ENCODE measurements at regions not wholly inside any gene's neighbourhood (a gene's known extent, or its start where the extent isn't known, plus 50 kb on each side); places are given as distances from the start of the nearest gene placed in this dataset.

DNA sequence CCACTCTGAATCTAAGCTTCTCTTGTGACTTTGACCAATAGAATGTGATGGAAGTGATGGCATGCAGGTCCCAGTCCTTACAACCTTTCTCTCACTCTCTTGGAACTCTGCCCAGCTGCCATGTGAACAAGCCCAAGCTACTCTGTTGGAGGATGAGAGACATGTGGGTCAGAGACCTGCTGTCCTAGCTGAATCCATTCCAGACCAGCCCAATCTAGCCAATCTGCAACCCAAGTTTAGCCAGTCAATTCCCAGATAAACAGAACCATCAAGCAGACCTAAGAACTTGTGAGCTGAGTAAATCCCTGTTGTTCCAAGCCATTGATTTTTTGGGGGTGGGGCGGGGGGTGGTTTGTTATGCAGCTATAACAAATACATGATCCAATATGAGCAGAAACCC is 69.2 kb upstream of the GRK3 start:
- dilution Hi-C loops (cut with MboI; ENCODE audit: extremely low pct_ligation_motif_present, low sequenced_read_pairs) = no loop called here
- FAIRE-seq = no peak
- CTCF ChIA-PET = interaction anchor here (0.7 to 1.6 kb wide), 3 partner anchors 49 to 278 kb away, joined by 3 to 4 read pairs (median 3); no protein-coding TSS in a partner anchor

DNA sequence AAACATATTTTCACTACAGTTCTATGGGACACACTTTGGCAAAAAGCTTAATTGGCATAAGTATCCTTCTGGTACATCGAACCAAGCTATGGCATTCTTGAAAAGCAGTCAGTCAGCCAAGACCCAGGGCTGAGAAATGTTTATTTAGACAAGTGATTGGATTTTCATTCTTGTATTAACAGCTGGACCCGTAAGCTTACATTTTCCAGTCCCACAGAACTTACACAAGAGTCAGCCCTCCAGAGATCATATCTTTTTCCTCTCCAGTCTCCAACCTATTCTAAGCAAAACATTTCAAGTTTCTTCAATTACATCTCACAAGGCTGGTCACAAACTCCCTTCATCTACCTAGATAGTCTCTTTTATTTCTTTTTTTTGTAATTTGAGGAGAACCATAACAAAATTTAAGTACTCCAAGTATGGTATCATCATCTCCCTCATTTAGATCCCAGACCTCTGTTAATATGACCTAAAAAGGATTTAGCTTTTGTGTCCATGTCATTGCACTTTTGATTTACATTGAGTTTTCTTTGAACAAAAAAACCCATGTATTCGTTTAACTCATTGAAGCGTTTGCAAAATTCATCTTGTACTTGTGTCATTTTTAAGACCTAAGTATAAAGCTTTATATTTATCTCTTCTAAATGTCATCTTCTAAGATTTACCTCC is 67.9 kb upstream of the GRK3 start:
- DNase-seq (ENCODE audit: low read depth, low spot score) = peak; percentile 18

More for the DNA sequence above, 69.2 kb upstream of the GRK3 start:
- H3K79me2 ChIP-seq (ENCODE audit: control insufficient read depth, insufficient read depth, low read length) = no peaks in the 10 kb centered on the region
- no peaks in the 10 kb centered on the region for H3K36me3 ChIP-seq (ENCODE audit: control insufficient read depth in 2 of 2, extremely low read depth in 1 of 2, insufficient read depth in 2 of 2, low read length in 2 of 2)
- POLR2A ChIA-PET = no interaction called here
- no peaks in the 10 kb centered on the region for H3K9me3 ChIP-seq (replicated peaks; ENCODE audit: control insufficient read depth, insufficient read depth, low read length)
- TF ChIP-seq, protein P1, sequence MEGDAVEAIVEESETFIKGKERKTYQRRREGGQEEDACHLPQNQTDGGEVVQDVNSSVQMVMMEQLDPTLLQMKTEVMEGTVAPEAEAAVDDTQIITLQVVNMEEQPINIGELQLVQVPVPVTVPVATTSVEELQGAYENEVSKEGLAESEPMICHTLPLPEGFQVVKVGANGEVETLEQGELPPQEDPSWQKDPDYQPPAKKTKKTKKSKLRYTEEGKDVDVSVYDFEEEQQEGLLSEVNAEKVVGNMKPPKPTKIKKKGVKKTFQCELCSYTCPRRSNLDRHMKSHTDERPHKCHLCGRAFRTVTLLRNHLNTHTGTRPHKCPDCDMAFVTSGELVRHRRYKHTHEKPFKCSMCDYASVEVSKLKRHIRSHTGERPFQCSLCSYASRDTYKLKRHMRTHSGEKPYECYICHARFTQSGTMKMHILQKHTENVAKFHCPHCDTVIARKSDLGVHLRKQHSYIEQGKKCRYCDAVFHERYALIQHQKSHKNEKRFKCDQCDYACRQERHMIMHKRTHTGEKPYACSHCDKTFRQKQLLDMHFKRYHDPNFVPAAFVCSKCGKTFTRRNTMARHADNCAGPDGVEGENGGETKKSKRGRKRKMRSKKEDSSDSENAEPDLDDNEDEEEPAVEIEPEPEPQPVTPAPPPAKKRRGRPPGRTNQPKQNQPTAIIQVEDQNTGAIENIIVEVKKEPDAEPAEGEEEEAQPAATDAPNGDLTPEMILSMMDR (IDR thresholded peaks at IDR 0.05; ENCODE audit: extremely low read depth in 1 of 2, insufficient read depth in 1 of 2, low read depth in 1 of 2, low read length in 2 of 2) = no peak
- BruUV-seq (replicated peaks) = no TSS peak
- no peaks in the 10 kb centered on the region for H3K27me3 ChIP-seq (ENCODE audit: control insufficient read depth in 2 of 2, insufficient read depth in 2 of 2, low read length in 2 of 2)
- intact Hi-C loops (cut with micrococcal nuclease) = no loop called here
- DNase-seq (ENCODE audit: low read depth, low spot score) = no peak
- no peak overlapping the region for H2AFZ ChIP-seq (ENCODE audit: low read depth, low read length)
- no peak overlapping the region for H3K4me2 ChIP-seq (ENCODE audit: insufficient read depth, low read length)
- H3K9me1 ChIP-seq (replicated peaks; ENCODE audit: control insufficient read depth, extremely low read depth, insufficient read depth, low read length) = no peaks in the 10 kb centered on the region
- H3K27ac ChIP-seq (ENCODE audit: insufficient read depth, low read depth, low read length) = no peak overlapping the region
- H3K4me1 ChIP-seq (ENCODE audit: control insufficient read depth, extremely low read depth, insufficient read depth, low read length) = no peaks in the 10 kb centered on the region
- no peak overlapping the region for H3K4me3 ChIP-seq (replicated peaks in 1 of 3; ENCODE audit: insufficient read depth in 1 of 3, low read depth in 1 of 3, low read length in 3 of 3)
- H3K9ac ChIP-seq (replicated peaks; ENCODE audit: extremely low read depth, insufficient read depth, low read length) = no peak overlapping the region
- H4K20me1 ChIP-seq (replicated peaks; ENCODE audit: control insufficient read depth, extremely low read depth, insufficient read depth, low read length) = no peaks in the 10 kb centered on the region

More for the DNA sequence above, 67.9 kb upstream of the GRK3 start:
- Histone ChIP-seq H3K79me2 (ENCODE audit: control insufficient read depth, insufficient read depth, low read length) (no peaks in the 10 kb centered on the region), H3K4me1 (ENCODE audit: control insufficient read depth, extremely low read depth, insufficient read depth, low read length) (no peaks in the 10 kb centered on the region), H3K4me2 (ENCODE audit: insufficient read depth, low read length) (no peak overlapping the region), H3K36me3 (ENCODE audit: control insufficient read depth in 2 of 2, extremely low read depth in 1 of 2, insufficient read depth in 2 of 2, low read length in 2 of 2) (no peaks in the 10 kb centered on the region), H3K27ac (ENCODE audit: insufficient read depth, low read depth, low read length) (no peak overlapping the region), H2AFZ (ENCODE audit: low read depth, low read length) (no peak overlapping the region), H3K9me3 (replicated peaks; ENCODE audit: control insufficient read depth, insufficient read depth, low read length) (no peaks in the 10 kb centered on the region), H3K9ac (replicated peaks; ENCODE audit: extremely low read depth, insufficient read depth, low read length) (no peak overlapping the region), H3K9me1 (replicated peaks; ENCODE audit: control insufficient read depth, extremely low read depth, insufficient read depth, low read length) (no peaks in the 10 kb centered on the region), H3K4me3 (replicated peaks in 1 of 3; ENCODE audit: insufficient read depth in 1 of 3, low read depth in 1 of 3, low read length in 3 of 3) (no peak overlapping the region), H3K27me3 (ENCODE audit: control insufficient read depth in 2 of 2, insufficient read depth in 2 of 2, low read length in 2 of 2) (no peaks in the 10 kb centered on the region), H4K20me1 (replicated peaks; ENCODE audit: control insufficient read depth, extremely low read depth, insufficient read depth, low read length) (no peaks in the 10 kb centered on the region)
- CTCF ChIA-PET = interaction anchor here (1.5 kb wide), 1 partner anchor 276 kb away, joined by 4 read pairs; no protein-coding TSS in a partner anchor
- peak; percentile 47 for FAIRE-seq
- intact Hi-C loops (cut with micrococcal nuclease) = no loop called here
- TF ChIP-seq GATA2 (IDR thresholded peaks at IDR 0.05; ENCODE audit: insufficient read depth, insufficient read length, low read depth, low read length) = no peak
- TF ChIP-seq FOS (IDR thresholded peaks at IDR 0.05; ENCODE audit: borderline replicate concordance, insufficient read depth, low read length) = no peak
- no peak for TF ChIP-seq POLR2AphosphoS5 (IDR thresholded peaks at IDR 0.05; ENCODE audit: insufficient read depth, low read depth, low read length)
- no peak for TF ChIP-seq POLR2A (IDR thresholded peaks at IDR 0.05; ENCODE audit: low read depth, low read length)
- no peak for TF ChIP-seq EZH2 (IDR thresholded peaks at IDR 0.05; ENCODE audit: borderline replicate concordance, low read depth, low read length, severe bottlenecking)
- TF ChIP-seq JUN (IDR thresholded peaks at IDR 0.05; ENCODE audit: borderline replicate concordance, insufficient read depth, insufficient read length, low read depth) = no peak
- TF ChIP-seq, protein P1 (IDR thresholded peaks at IDR 0.05; ENCODE audit: extremely low read depth in 1 of 2, insufficient read depth in 1 of 2, low read depth in 1 of 2, low read length in 2 of 2) = no peak
- TF ChIP-seq MYC (IDR thresholded peaks at IDR 0.05; ENCODE audit: low read depth, low read length) = no peak
- TF ChIP-seq, protein P2, sequence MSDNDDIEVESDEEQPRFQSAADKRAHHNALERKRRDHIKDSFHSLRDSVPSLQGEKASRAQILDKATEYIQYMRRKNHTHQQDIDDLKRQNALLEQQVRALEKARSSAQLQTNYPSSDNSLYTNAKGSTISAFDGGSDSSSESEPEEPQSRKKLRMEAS (IDR thresholded peaks at IDR 0.05; ENCODE audit: insufficient read depth, insufficient read length) = no peak
- no TSS peak for BruUV-seq (replicated peaks)
- dilution Hi-C loops (cut with MboI; ENCODE audit: extremely low pct_ligation_motif_present, low sequenced_read_pairs) = no loop called here
- POLR2A ChIA-PET = no interaction called here
